ENCODE measurements at regions not wholly inside any gene's neighbourhood (a gene's known extent, or its start where the extent isn't known, plus 50 kb on each side); places are given as distances from the start of the nearest gene placed in this dataset.

DNA sequence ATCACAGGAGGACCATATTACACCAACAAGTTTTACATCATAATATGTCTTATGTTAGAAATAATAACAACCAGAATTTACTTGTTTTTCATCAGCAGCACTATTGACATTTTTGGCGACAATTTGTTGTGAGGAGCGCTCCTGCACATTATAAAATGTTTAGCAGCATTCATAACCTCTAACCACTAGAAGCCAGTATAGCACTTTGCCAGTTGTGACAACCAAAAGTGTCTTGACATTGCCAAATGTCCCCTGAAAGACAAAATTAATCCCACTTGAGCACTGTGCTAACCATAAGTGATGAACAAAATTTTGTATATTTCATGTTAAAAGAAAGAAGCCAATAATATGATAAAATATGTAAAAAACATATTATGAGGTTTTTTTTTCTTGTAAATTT lies 356.9 kb upstream of the LMO3 start:
- Mint-ChIP-seq H3K4me3 (ENCODE audit: low read depth) (no peak overlapping the region), H3K4me1 (ENCODE audit: low read depth) (peaks cover 5% of the 10 kb centered on the region), H3K36me3 (ENCODE audit: insufficient read depth) (no peaks in the 10 kb centered on the region), H3K27me3 (no peaks in the 10 kb centered on the region), H3K27ac (no peak overlapping the region), H3K9me3 (ENCODE audit: low read depth) (peaks cover 8% of the 10 kb centered on the region)
- no peak for DNase-seq (ENCODE audit: low spot score, unreplicated experiment)
- TF ChIP-seq, protein P1, sequence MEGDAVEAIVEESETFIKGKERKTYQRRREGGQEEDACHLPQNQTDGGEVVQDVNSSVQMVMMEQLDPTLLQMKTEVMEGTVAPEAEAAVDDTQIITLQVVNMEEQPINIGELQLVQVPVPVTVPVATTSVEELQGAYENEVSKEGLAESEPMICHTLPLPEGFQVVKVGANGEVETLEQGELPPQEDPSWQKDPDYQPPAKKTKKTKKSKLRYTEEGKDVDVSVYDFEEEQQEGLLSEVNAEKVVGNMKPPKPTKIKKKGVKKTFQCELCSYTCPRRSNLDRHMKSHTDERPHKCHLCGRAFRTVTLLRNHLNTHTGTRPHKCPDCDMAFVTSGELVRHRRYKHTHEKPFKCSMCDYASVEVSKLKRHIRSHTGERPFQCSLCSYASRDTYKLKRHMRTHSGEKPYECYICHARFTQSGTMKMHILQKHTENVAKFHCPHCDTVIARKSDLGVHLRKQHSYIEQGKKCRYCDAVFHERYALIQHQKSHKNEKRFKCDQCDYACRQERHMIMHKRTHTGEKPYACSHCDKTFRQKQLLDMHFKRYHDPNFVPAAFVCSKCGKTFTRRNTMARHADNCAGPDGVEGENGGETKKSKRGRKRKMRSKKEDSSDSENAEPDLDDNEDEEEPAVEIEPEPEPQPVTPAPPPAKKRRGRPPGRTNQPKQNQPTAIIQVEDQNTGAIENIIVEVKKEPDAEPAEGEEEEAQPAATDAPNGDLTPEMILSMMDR (IDR thresholded peaks at IDR 0.05; ENCODE audit: unreplicated experiment) = no peak

DNA sequence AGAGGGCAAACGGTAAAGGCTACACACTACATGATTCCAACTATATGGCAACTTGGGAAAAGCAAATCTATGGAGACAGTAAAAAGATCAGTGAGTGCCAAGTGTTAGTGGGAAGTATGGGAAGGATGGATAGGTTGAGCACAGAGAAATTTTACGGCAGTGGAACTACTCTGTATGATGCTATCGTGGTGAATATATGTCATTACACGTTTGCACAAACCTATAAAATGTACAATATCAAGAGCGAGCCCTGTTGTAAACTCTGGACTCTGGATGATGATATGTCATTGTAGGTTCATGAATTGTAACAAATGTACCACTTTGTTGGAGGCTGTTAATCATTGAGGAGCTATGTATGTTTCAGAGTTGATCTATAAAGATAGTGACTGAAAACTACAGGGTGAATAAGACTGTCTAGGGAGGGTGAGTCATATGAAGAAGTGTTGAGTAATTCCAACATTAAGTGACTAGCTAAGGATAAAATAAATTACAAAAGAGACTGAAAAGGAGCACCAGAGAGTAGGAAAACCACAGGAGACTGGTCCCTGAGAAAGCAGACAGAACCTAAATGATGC lies 349.2 kb upstream of the LMO3 start:
- Mint-ChIP-seq H3K27ac (no peak overlapping the region), H3K27me3 (no peaks in the 10 kb centered on the region), H3K9me3 (ENCODE audit: low read depth) (no peaks in the 10 kb centered on the region), H3K4me1 (ENCODE audit: low read depth) (peaks cover 5% of the 10 kb centered on the region), H3K4me3 (ENCODE audit: low read depth) (no peak overlapping the region), H3K36me3 (ENCODE audit: insufficient read depth) (no peaks in the 10 kb centered on the region)
- TF ChIP-seq, protein P1 (IDR thresholded peaks at IDR 0.05; ENCODE audit: unreplicated experiment) = no peak
- no peak for DNase-seq (ENCODE audit: low spot score, unreplicated experiment)

DNA sequence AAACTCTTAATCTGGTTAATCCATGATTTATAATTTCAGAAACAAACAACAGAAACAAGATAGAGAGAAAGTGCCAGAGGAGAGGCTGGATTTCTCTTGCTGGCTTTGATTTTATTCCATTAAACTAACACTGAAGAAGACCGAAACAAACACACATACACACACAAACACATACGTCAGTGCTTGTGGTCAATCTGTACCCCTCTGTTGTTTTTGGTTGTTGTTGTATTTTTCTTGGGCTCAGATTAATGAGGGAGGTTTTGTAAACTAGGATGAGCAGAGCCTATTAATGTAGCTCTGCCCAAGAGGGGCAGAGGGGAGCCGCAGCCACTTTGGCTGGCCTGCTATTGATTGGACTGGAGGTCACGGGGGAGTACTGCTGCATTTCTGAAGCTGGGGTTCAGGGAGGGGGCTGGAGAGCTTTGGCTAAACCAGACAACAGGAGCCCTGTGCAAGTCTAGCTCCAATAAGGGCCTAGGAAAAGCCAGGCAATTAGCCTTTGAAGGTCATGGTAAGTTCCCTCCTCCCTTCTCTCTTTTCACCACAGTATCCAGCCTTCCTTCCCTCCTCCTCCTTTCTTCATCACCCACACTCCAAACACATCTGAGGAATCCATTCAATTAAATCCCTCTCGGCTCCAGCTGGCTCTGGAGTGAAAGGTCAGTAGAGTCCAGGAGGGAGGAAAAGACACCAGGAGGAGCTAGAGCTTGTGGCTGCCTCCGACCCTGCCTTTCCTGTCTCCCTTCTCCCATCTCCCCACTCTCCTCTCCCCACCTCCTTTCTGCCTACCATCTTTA lies 344.1 kb upstream of the LMO3 start:
- Mint-ChIP-seq H3K27me3 (no peaks in the 10 kb centered on the region), H3K27ac (no peak overlapping the region), H3K4me3 (ENCODE audit: low read depth) (no peak overlapping the region), H3K36me3 (ENCODE audit: insufficient read depth) (no peaks in the 10 kb centered on the region), H3K4me1 (ENCODE audit: low read depth) (peaks cover 13% of the 10 kb centered on the region), H3K9me3 (ENCODE audit: low read depth) (no peaks in the 10 kb centered on the region)
- DNase-seq (ENCODE audit: low spot score, unreplicated experiment) = no peak
- TF ChIP-seq, protein P1 (IDR thresholded peaks at IDR 0.05; ENCODE audit: unreplicated experiment) = no peak

DNA sequence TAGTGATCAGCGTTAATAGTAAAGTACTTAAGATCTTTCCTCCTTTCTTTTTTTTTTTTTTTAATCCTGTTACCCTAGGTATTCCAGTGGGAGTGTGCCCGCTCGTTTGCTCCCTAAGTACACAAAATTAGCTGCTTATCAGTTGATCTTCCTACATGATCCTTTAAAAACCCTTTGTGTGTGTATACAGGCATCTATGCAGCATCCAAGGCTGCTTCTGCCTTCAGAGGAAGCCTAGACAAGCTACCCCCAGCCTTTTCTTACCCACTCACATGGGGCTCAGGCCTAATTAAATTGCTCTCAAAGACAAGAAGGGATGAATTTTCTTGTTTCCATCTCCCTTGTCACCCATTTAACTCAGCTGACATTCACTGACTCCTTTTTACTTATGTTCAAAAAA lies 343.4 kb upstream of the LMO3 start:
- Mint-ChIP-seq H3K4me1 (ENCODE audit: low read depth) (peaks cover 13% of the 10 kb centered on the region), H3K27ac (no peak overlapping the region), H3K36me3 (ENCODE audit: insufficient read depth) (no peaks in the 10 kb centered on the region), H3K9me3 (ENCODE audit: low read depth) (no peaks in the 10 kb centered on the region), H3K4me3 (ENCODE audit: low read depth) (no peak overlapping the region), H3K27me3 (no peaks in the 10 kb centered on the region)
- TF ChIP-seq, protein P1 (IDR thresholded peaks at IDR 0.05; ENCODE audit: unreplicated experiment) = no peak
- DNase-seq (ENCODE audit: low spot score, unreplicated experiment) = no peak

DNA sequence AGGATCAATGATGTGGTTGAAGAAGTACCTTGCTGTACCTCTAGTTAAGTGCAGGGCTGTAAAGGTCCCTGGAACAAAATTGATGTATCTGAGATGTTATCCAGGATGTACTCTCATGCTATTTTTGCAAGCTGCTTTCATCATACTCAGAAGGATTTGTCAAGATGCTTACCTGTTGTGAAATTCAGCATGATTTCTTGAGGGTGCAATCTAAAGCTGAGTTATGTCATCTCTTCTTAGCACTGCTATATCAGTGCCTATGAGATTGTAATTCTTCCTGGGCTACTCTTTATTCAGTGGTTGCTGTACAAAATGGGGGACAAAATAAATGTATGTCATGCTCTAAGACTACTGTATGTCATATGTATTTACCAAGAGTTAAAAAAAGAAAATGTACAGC lies 340.7 kb upstream of the LMO3 start:
- Mint-ChIP-seq H3K4me3 (ENCODE audit: low read depth) (no peak overlapping the region), H3K27ac (no peak overlapping the region), H3K27me3 (no peaks in the 10 kb centered on the region), H3K36me3 (ENCODE audit: insufficient read depth) (no peaks in the 10 kb centered on the region), H3K9me3 (ENCODE audit: low read depth) (no peaks in the 10 kb centered on the region), H3K4me1 (ENCODE audit: low read depth) (peaks cover 13% of the 10 kb centered on the region)
- no peak for DNase-seq (ENCODE audit: low spot score, unreplicated experiment)
- TF ChIP-seq, protein P1 (IDR thresholded peaks at IDR 0.05; ENCODE audit: unreplicated experiment) = no peak

Data from progenitor cell of endocrine pancreas (in vitro differentiated cells).